Suppressor macrophage treated with lipopolysaccharide for 4 hours (primary cell): ENCODE measurements at regions not wholly inside any gene's neighbourhood (a gene's known extent, or its start where the extent isn't known, plus 50 kb on each side); places are given as distances from the start of the nearest gene placed in this dataset.
"Not testable (repeated sequence)": the region's sequence is repeated elsewhere in the genome, so short reads cannot be mapped to it uniquely, and the experiment has no call there.

ENCODE experiments used
- DNase-seq: peaks from one replicate; pipeline ENCODE4 v3.0.0-alpha.2; 2020

DNA sequence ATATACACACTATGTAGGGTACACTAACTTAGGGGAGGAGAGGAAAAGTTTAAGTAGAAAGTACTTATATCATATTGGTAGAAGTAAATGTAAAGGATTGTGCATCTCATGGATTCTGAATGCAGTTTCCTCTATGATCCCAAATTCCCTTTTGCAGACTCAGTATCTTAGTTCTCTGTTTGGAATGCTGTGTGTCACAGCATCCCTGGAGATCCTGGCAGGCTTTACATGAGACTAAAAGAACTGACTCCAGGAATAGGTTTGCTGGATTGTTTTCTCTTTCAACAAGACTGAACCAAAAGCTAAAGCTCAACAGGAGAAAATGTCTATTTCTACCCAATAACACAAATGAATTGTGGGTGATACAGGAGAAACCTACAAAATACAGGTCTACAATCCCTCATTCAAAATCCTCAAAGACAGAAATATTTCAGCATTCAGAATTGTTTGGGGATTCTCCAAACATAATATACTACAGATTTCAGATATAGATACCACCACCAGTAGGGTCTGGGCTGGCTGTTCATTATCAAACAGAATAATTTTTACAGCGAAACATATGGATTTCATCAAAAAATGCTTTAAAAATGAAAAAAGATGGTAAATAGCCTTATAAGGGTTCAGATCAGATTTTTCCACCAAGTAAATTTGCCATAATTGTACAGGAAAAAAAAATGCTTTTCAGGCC, 324.7 kb upstream of the GRAMD2B start:
- DNase-seq = no peak

DNA sequence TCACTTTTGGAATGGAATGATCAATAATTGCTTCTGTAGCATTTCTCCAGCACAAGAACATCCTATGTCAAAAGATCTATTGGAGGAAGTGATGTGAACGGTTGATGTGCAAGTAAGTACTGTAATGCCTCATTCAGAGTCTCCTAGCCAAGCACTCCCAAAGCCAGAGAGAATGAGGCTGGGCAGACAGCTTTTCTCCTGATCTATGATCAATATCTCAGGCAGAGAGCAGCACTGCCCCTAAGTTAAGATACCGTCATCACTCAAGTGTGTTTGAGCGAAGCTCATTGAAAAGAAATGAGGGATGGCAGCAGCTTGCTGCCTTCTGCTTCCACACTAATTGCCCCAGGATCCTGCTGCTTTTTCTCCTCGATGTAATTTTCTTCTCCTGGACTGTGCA, 324.1 kb upstream of the GRAMD2B start:
- no peak for DNase-seq

- no peak for DNase-seq
Measured at GRCh38 chr5:126100767-126101166, 322.4 kb upstream of the GRAMD2B start.

- no peak for DNase-seq
Measured at GRCh38 chr5:126101901-126102300, 321.3 kb upstream of the GRAMD2B start.

- DNase-seq = no peak
Measured at GRCh38 chr5:126103050-126103449, 320.2 kb upstream of the GRAMD2B start.

DNA sequence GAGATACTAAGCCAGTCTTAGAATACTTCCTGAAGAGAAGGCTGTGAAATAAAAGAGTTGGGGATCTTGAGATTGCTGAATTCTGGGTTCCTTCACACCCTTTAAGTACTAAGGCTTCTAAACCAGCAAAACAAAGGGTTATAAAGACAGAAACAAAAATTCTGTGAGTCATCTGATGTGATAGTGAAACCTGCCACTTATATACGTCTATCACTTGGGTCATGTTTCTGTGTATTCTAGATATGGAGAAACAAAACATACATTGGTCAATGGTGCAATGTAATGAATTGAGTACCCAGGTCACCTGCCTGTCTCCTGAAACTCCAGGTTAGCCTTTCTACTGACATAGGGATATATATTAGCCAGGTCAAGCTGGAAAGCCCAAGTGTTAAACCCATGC, 319.3 kb upstream of the GRAMD2B start:
- DNase-seq = no peak

- no peak for DNase-seq
Measured at GRCh38 chr5:126104341-126104740, 318.9 kb upstream of the GRAMD2B start.

GRCh38 chr5:126104951-126105350, 318.3 kb upstream of the GRAMD2B start:
- no peak for DNase-seq

DNA sequence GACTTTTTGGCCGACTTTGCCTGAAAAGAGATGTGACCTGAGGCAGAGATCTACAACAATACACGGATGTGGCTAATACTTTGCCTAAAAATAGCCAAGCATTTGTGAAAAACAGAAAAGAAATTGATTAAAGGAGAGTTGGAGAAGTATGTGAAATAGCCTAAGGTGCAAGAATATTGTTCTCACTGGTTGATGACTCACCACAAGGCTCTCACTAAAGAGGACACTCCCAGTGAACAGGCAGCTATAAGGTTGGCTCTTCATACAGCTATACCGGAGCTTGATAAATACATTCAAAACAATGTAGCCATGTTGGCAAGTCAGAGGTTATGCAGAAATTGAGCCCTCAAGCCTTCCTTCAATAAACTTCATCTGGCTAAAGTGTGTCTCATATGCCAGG, 317.2 kb upstream of the GRAMD2B start:
- DNase-seq = no peak

GRCh38 chr5:126107381-126107780, 315.8 kb upstream of the GRAMD2B start:
- no peak for DNase-seq

- DNase-seq = no peak
Measured at GRCh38 chr5:126108470-126108869, 314.7 kb upstream of the GRAMD2B start.

GRCh38 chr5:126115059-126115629, 308.1 kb upstream of the GRAMD2B start:
- DNase-seq = no peak

DNA sequence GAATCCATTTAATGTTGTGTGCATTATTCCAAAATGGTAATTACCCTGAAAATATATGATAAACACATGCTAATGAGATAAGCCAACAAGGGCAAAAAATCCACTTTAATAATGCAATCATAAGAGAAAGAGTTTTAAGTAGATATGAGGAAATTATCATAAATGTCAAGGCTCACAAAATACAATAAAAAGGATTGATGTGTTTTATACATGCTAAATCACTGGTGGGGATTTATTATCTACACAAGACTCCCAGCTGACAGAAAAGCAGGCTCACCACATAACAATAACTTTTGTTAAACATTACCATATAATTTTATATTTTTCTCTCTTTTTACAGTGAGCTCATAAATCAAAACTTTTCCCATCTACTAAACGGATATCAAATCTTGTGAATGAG, 306.2 kb upstream of the GRAMD2B start:
- no peak for DNase-seq

DNA sequence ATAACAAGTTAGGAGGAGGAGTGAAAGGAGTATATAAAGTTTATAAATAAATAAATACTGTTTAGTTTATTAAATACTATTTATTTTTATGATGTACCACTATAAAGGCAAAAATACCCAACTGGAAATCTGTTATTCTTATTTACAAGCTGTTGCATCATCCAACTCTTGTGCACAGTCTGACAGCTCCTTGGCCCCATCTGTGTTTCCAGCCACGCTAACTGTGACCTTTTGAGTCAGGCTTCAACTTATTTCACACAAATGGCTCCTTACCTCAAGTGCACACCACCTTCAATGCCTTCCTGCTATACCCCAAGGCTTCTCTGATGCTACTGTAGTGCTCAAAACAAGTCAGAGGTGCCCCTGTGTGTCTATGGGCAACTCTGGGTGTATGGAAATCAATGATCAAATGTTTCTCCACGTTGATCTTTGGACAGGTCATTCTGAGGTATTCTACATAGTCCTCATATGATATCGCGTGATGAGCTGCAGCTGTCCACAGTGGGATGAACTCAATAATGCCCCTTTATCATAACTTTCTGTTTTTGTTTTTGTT, 303.2 kb upstream of the GRAMD2B start:
- no peak for DNase-seq

DNA sequence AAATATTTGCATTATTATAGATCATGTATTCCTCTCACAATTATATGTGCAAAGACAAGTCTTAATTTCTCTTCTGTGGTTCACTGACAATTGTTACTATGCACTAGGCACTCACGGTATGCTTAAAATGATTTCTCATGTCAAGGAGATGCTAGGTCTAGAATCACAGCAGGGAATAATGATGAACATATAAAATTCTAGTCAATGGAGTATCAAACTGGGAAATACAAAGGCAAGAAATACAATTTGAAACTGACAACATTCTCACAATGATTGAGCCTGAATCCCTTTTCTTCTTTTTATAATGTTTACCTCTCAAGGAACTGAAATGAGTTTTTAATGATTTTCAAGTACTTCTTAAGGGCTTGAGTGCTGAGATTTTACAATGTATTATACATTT, 302.3 kb upstream of the GRAMD2B start:
- DNase-seq = no peak

DNA sequence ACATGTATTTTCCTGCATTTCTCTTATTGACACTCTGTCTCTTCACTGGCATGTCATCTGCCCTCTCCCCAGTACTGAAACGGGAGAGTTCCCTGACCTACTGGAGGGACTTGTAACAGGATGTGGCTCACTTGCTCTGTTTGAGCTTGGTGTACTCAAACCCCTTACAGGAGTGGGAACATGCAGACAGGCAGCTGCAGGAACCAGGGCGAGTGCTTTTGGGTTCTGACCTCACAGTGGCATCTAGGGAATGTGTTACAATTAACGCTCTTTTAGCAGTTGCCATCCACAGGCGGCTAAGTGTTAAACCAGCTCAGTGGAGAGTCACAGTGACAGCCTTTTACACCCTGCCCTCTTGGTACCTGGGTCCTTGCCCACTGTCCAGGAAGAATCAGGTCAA, 300.3 kb upstream of the GRAMD2B start:
- DNase-seq = no peak

GRCh38 chr5:126124706-126125345, 298.4 kb upstream of the GRAMD2B start:
- DNase-seq = no peak

DNA sequence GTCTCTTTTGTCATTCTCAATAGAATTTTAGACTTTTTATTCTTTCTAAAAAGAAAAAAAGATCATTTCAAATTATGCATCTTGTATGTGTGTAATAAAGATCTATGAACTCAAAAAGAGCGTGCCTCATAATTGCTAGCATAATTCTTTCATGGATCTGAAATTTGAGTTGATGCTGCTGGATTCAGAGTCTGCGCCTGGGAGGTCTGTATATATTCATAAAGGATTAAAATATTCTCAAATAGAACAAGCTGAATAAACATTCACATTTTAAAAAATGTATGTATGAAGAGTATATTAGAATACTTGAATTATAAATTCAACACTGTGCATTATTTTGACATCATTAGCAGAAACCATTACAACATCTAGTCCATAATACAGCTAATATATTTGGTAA, 297.8 kb upstream of the GRAMD2B start:
- DNase-seq = no peak

GRCh38 chr5:126126574-126126973, 296.6 kb upstream of the GRAMD2B start:
- no peak for DNase-seq

- DNase-seq = not testable (repeated sequence)
Measured at GRCh38 chr5:126127371-126127770, 295.8 kb upstream of the GRAMD2B start.

- DNase-seq = no peak
Measured at GRCh38 chr5:126129431-126129830, 293.8 kb upstream of the GRAMD2B start.

- no peak for DNase-seq
Measured at GRCh38 chr5:126133424-126133823, 289.8 kb upstream of the GRAMD2B start.

DNA sequence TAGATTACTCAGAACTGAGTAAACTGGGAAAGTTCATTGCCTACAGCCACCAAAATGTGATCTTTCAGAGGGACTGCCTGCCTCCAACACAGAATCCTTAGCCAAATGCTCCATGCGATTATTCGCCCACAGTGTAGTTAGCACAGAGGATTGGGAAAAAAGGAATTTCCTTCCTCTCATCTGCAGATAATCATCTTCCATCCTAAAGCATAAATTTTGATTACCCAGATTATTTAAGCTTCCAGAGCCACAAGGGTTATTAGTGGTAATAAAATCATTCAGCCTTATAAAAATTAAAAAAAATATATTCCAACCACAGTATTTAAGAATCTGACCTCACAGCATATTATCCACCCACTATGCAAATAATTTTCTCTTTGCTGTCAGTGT, 285.3 kb upstream of the GRAMD2B start:
- no peak for DNase-seq

- DNase-seq = no peak
Measured at GRCh38 chr5:126138281-126138931, 284.8 kb upstream of the GRAMD2B start.
